ENCODE measurements at regions not wholly inside any gene's neighbourhood (a gene's known extent, or its start where the extent isn't known, plus 50 kb on each side); places are given as distances from the start of the nearest gene placed in this dataset.

DNA sequence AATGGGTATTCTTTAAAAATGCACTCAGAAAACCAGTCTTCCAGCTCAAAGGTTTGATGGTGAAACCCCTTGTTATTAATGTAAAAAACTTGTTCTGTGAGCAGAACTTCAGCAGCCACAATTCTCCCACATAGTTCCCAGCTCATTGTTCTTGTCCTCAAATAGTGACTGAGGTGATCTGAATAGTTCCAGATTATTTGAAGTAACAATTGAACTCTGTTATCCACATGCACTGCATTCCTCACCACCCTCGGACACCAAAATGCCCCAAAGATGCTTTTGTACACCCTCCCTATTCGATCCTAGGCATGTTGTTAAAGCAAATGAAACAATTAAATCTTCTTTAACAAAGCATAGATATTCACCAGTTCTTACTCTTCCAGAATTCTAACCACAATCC lies 2186.8 kb upstream of the CELF4 start:
- H3K79me2 ChIP-seq (ENCODE audit: insufficient read depth, low read length): no peaks in the 10 kb centered on the region
- H3K4me3 ChIP-seq (ENCODE audit: insufficient read depth, low read length, poor library complexity, severe bottlenecking): no peak overlapping the region
- no peaks in the 10 kb centered on the region for H3F3A ChIP-seq (ENCODE audit: insufficient read depth)
- H3K9me3 ChIP-seq (ENCODE audit: insufficient read depth, low read length): peaks cover 7% of the 10 kb centered on the region; the same call in 1 of the 2 replicates
- H3K9me2 ChIP-seq (replicated peaks; ENCODE audit: insufficient read depth, low read length): no peaks in the 10 kb centered on the region
- H3K4me2 ChIP-seq (ENCODE audit: low read depth, low read length, poor library complexity, severe bottlenecking): no peak overlapping the region
- H3K36me3 ChIP-seq (ENCODE audit: low read length): no peaks in the 10 kb centered on the region
- H3K9ac ChIP-seq (ENCODE audit: low read length): no peak overlapping the region
- H4K20me1 ChIP-seq (ENCODE audit: low read depth, low read length): no peaks in the 10 kb centered on the region
- no peaks in the 10 kb centered on the region for H3K27me3 ChIP-seq (ENCODE audit: low read length)
- H3K27ac ChIP-seq (ENCODE audit: low read depth, low read length): no peak overlapping the region
- H2AFZ ChIP-seq (ENCODE audit: low read depth, low read length, severe bottlenecking): no peak overlapping the region
- TF ChIP-seq EZH2phosphoT487 (conservative IDR thresholded peaks at IDR 0.05; ENCODE audit: low read length): no peak
- TF ChIP-seq, protein P1, sequence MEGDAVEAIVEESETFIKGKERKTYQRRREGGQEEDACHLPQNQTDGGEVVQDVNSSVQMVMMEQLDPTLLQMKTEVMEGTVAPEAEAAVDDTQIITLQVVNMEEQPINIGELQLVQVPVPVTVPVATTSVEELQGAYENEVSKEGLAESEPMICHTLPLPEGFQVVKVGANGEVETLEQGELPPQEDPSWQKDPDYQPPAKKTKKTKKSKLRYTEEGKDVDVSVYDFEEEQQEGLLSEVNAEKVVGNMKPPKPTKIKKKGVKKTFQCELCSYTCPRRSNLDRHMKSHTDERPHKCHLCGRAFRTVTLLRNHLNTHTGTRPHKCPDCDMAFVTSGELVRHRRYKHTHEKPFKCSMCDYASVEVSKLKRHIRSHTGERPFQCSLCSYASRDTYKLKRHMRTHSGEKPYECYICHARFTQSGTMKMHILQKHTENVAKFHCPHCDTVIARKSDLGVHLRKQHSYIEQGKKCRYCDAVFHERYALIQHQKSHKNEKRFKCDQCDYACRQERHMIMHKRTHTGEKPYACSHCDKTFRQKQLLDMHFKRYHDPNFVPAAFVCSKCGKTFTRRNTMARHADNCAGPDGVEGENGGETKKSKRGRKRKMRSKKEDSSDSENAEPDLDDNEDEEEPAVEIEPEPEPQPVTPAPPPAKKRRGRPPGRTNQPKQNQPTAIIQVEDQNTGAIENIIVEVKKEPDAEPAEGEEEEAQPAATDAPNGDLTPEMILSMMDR (IDR thresholded peaks at IDR 0.05; ENCODE audit: insufficient read depth, low read length, poor library complexity, severe bottlenecking): no peak

DNA sequence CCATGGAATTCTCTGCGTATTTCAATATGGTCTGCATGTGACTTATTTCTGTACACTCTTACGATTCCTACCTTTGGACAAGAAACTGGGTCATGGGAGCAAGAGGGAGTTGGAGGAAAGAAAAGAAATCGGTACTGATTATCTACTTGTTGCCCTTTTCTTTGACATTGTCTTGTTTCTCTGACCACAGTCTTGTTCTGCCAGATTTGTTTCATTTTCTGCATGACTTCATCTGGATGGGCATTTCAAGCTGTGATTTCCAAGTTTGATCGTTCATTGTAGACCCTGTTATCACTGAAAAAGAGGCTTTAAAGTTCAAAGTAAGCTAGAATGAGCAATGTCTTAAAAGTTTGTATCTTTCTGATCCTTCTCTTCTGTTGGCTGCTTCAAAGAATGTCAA lies 2186.3 kb upstream of the CELF4 start:
- Histone ChIP-seq H3K79me2 (ENCODE audit: insufficient read depth, low read length) (no peaks in the 10 kb centered on the region), H3K27ac (ENCODE audit: low read depth, low read length) (no peak overlapping the region), H3K9me3 (ENCODE audit: insufficient read depth, low read length) (peaks cover 7% of the 10 kb centered on the region; the same call in 1 of the 2 replicates), H3F3A (ENCODE audit: insufficient read depth) (no peaks in the 10 kb centered on the region), H3K9me2 (replicated peaks; ENCODE audit: insufficient read depth, low read length) (no peaks in the 10 kb centered on the region), H4K20me1 (ENCODE audit: low read depth, low read length) (no peaks in the 10 kb centered on the region), H3K36me3 (ENCODE audit: low read length) (no peaks in the 10 kb centered on the region), H2AFZ (ENCODE audit: low read depth, low read length, severe bottlenecking) (no peak overlapping the region), H3K4me3 (ENCODE audit: insufficient read depth, low read length, poor library complexity, severe bottlenecking) (no peak overlapping the region), H3K27me3 (ENCODE audit: low read length) (no peaks in the 10 kb centered on the region), H3K4me2 (ENCODE audit: low read depth, low read length, poor library complexity, severe bottlenecking) (no peak overlapping the region), H3K9ac (ENCODE audit: low read length) (no peak overlapping the region)
- TF ChIP-seq, protein P1 (IDR thresholded peaks at IDR 0.05; ENCODE audit: insufficient read depth, low read length, poor library complexity, severe bottlenecking): no peak
- TF ChIP-seq EZH2phosphoT487 (conservative IDR thresholded peaks at IDR 0.05; ENCODE audit: low read length): no peak

DNA sequence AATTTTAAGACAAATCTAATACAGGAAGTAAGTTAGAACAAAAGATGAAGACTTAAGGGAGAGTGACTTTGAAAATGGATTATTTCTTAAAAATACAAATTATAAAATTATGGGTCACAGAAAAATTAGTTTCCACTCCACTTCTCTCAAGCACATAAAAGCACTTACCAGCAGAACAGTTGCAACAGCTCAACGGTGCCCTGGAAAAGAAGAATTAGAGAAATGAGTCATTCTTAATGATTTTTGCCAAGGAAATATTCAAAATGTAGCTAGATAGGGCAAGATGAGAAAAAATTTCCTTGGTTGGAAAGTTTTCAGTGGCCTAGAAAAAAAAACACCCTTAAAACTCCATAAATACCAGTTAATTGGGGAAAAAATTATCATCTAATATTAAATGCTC lies 2185.6 kb upstream of the CELF4 start:
- peaks cover 7% of the 10 kb centered on the region; the same call in 1 of the 2 replicates for H3K9me3 ChIP-seq (ENCODE audit: insufficient read depth, low read length)
- no peaks in the 10 kb centered on the region for H3K36me3 ChIP-seq (ENCODE audit: low read length)

More for the DNA sequence above, 2185.6 kb upstream of the CELF4 start:
- Histone ChIP-seq H3K27me3 (ENCODE audit: low read length) (no peaks in the 10 kb centered on the region), H3F3A (ENCODE audit: insufficient read depth) (no peaks in the 10 kb centered on the region), H3K4me3 (ENCODE audit: insufficient read depth, low read length, poor library complexity, severe bottlenecking) (no peak overlapping the region), H3K9me2 (replicated peaks; ENCODE audit: insufficient read depth, low read length) (no peaks in the 10 kb centered on the region), H3K4me2 (ENCODE audit: low read depth, low read length, poor library complexity, severe bottlenecking) (no peak overlapping the region), H4K20me1 (ENCODE audit: low read depth, low read length) (no peaks in the 10 kb centered on the region), H2AFZ (ENCODE audit: low read depth, low read length, severe bottlenecking) (no peak overlapping the region), H3K79me2 (ENCODE audit: insufficient read depth, low read length) (no peaks in the 10 kb centered on the region), H3K9ac (ENCODE audit: low read length) (no peak overlapping the region), H3K27ac (ENCODE audit: low read depth, low read length) (no peak overlapping the region)
- no peak for TF ChIP-seq EZH2phosphoT487 (conservative IDR thresholded peaks at IDR 0.05; ENCODE audit: low read length)
- TF ChIP-seq, protein P1 (IDR thresholded peaks at IDR 0.05; ENCODE audit: insufficient read depth, low read length, poor library complexity, severe bottlenecking): no peak

All from SU-DHL-6 (cell line).